ENCODE measurements at regions not wholly inside any gene's neighbourhood (a gene's known extent, or its start where the extent isn't known, plus 50 kb on each side); places are given as distances from the start of the nearest gene placed in this dataset.

GRCh38 chr2:100752628-100753333 is 67.2 kb upstream of the NPAS2 start:
- intact Hi-C loops (cut with DNase I): no loop called here
- ATAC-seq: peak; percentile 90

GRCh38 chr2:100753444-100753843 is 66.5 kb upstream of the NPAS2 start:
- intact Hi-C loops (cut with DNase I): no loop called here
- ATAC-seq: no peak
- DNase-seq (ENCODE audit: low spot score): no peak

More at GRCh38 chr2:100752628-100753333, 67.2 kb upstream of the NPAS2 start:
- no peak for DNase-seq (ENCODE audit: low spot score)

GRCh38 chr2:100753881-100754280 is 66.1 kb upstream of the NPAS2 start:
- DNase-seq (ENCODE audit: low spot score): no peak
- no peak for ATAC-seq
- intact Hi-C loops (cut with DNase I): no loop called here

DNA sequence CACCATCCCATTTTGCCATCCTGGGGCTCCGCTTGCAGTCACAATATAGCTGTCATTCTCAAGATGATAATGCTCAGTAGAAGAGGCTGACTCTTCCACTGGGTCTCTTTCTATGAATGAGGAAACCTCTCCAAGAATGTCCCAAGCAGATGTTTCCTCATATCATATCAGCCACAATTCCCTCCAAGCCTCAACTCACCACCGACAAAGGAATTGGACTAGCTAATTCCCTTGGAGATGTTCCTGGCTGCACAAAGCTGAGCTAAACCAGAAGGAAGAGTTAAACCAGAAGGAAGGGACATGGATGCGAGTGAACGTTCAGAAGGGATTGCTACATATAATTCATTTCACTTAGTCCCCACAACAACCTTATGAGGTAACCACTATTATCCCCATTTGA is 65.0 kb upstream of the NPAS2 start:
- peak; percentile 48 for ATAC-seq
- DNase-seq (ENCODE audit: low spot score): no peak

GRCh38 chr2:100755441-100755840 is 64.5 kb upstream of the NPAS2 start:
- intact Hi-C loops (cut with DNase I): no loop called here
- DNase-seq (ENCODE audit: low spot score) (no peak), ATAC-seq (no peak)

More for the DNA sequence above, 65.0 kb upstream of the NPAS2 start:
- intact Hi-C loops (cut with DNase I): no loop called here

GRCh38 chr2:100756704-100757103 is 63.2 kb upstream of the NPAS2 start:
- DNase-seq (ENCODE audit: low spot score) (no peak), ATAC-seq (no peak)
- intact Hi-C loops (cut with DNase I): no loop called here

DNA sequence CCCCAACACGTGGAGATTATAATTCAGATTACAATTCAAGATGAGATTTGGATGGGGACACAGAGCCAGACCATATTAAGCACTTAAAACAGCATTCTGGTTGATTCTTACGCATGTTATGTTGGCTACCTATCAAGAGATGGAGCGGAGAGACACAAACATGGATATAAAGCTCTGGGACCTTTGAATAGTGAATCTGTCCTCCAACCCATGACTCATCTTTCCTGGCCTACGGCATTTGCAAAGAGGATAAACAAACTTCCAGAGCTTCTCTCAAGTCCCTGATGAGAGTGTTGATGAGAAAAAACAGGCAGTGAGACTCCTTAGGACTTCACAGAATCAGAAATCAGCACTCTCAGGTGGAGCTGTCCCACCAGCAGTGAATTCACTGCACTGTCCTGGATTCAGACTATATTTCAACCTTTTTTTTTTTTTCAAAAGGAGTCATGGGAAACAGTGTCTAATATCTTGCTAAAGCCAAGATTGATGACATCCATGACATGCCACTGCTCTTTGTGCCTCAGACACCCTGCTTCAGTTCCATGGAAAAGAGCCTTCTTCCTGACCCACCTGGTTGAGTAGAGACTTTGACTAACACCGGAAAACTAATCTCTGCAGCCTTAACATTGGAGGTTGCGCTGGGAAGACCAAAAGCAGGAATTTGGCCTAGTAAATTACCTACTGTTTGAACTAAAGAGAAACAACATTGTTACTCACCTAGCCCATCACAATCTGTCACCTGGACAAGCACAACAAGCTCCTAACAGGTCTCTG is 62.1 kb upstream of the NPAS2 start:
- intact Hi-C loops (cut with DNase I): no loop called here
- peak; percentile 83 for ATAC-seq
- DNase-seq (ENCODE audit: low spot score): no peak

- DNase-seq (ENCODE audit: low spot score) (no peak), ATAC-seq (no peak)
- intact Hi-C loops (cut with DNase I): no loop called here
Observed at GRCh38 chr2:100759901-100760300, 60.0 kb upstream of the NPAS2 start.

GRCh38 chr2:100761365-100761764 is 58.6 kb upstream of the NPAS2 start:
- intact Hi-C loops (cut with DNase I): no loop called here
- ATAC-seq: no peak

GRCh38 chr2:100764430-100764829 is 55.5 kb upstream of the NPAS2 start:
- DNase-seq (ENCODE audit: low spot score): no peak
- intact Hi-C loops (cut with DNase I): no loop called here
- ATAC-seq: no peak

More at GRCh38 chr2:100761365-100761764, 58.6 kb upstream of the NPAS2 start:
- DNase-seq (ENCODE audit: low spot score): no peak

DNA sequence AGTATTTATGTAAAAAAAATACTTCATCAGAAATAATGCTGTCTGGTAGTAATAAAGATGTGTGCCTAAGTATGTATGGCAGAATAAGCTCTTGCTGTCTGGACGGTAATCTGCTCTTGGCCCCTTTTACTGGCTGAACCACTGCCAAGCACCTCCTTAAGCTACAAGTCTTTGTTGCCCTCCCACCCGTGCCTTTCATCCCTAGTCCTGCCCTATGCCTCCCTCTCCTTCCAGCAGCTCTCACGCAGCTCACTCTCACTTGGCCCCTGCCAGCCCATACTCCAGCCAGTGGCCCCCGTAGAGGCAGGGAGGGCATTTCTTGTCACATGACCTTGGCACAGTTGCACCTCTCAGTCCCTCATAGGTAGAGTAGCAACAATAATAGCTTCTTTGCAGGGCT is 54.5 kb upstream of the NPAS2 start:
- DNase-seq (ENCODE audit: low spot score): no peak
- intact Hi-C loops (cut with DNase I): no loop called here
- no peak for ATAC-seq

DNA sequence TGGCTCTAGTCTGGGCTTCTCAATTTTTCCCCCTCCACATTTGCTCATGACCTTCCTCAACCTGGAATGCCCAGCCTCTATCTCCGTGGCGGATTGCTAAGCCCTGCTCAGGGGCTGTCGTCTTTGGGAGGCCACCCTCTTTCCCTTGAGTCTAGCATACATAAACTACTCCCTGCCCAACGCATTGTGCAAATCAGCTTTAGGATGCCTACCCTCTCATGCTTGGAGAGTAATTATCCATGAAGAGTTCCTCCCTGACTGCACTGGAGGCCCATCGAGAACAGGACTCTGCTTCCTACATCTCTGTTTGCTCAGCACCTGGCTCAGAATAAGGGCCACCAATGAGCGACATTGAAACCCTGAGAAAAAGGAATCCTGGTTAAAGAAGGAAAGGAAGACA is 53.7 kb upstream of the NPAS2 start:
- intact Hi-C loops (cut with DNase I): no loop called here
- ATAC-seq: no peak
- DNase-seq (ENCODE audit: low spot score): no peak

DNA sequence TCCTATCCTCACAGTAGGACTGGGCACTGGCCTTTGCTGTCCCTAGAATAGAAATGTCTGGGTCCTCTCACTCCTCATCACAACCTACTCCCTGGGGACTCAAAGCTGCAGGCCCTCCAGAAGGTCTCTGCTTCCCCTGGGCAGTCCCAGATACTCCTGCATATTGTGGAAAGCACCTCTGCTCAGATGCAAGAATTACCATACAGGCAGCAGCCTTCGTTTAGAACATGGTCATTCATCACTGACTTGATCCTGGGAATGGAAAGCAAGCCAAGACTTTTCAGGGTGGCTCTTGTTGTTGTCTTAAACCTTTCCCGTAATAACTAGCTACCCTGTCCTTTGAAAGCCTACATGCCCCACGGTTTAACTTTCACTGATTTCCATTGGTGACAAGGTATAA is 53.1 kb upstream of the NPAS2 start:
- DNase-seq (ENCODE audit: low spot score) (no peak), ATAC-seq (no peak)

DNA sequence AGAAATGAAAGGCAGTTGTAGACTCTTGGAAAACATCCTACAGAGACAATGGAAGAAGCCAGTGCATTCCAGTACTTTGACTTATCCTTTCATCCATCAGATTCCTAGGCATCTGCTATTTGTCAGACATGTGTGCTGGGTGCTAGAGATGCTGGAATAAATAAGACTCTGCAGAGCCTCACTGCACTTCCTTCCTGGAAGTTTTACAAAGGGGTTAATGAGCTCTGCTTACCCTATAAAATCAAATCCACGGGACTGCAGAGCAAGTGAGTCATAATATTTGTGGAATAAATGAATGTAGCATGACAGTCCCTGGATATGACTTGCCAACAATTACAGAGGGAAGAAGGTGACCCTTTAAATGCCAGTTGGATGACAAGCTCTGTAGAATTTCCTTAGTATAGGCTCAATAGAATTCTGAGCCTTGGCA is 52.7 kb upstream of the NPAS2 start:
- intact Hi-C loops (cut with DNase I): no loop called here
- DNase-seq (ENCODE audit: low spot score): no peak
- ATAC-seq: no peak

More for the DNA sequence above, 53.1 kb upstream of the NPAS2 start:
- intact Hi-C loops (cut with DNase I): no loop called here

DNA sequence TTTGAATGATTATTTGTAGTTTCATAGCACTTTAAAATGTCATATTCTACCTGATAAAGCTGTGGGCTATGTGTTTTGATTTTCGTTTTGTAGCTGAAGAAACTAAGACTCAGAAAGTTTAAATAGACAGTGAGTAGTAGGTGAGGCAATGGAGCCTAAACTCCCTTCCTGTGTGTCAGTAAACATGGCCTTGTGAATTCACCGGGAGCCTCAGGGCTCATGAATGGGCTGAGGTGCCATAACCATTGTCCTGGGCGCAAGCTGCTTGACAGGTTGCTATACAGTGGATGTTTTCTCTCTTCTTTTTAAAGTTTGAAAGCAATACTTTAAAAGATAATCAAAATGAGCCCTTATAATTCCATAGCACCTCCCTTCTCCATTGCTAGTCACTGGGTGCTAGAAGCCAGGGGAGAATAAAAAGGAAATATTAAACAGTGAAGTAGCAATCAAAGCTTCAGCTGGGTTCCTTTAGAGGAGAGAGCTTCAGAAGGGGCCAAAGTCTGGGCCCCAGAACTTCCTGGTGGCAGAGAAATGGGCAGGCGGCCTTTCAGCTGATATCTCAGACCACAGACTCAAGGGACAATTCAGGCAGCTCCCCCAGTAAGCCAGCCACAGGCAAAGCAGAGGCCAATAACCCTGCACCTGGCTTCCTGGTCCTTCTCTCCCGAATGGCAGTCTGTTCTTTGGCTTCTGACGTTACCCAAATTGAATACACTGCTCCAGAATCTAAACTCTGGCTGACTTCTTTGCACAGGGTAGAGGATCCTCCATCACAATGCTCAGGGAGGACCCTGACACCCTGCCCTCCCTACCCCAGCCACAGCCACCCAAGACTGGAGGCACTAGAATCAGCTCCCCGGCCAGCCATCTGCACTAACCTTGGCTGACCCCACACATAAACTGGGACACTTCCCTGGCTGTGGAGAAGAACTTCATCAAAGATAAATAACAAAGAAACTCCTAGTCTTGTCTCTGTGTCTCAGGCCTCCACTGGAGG is 51.8 kb upstream of the NPAS2 start:
- ATAC-seq: peak; percentile 95
- intact Hi-C loops (cut with DNase I): no loop called here
- no peak for DNase-seq (ENCODE audit: low spot score)
